ENCODE measurements at regions not wholly inside any gene's neighbourhood (a gene's known extent, or its start where the extent isn't known, plus 50 kb on each side); places are given as distances from the start of the nearest gene placed in this dataset.

DNA sequence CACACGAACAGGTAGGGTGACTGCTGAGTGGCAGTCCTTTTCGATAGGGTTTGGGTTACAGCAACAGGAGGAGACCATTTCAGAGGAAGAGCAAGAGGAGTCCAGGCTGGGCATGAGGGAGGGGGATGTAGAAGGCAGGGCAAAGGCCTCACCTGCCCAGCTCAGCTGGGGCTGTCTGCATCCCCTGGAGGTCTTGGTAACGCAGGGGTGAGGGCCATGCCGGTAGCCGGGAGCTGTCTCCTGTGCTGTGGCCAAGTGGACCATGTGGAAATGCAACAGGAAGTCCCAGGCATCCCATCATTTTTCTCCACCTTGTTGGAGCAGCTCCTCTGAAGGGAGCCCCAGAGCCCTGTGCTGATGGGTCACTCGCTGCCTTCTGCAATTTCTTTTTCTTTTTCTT lies 105.4 kb upstream of the C1orf174 start:
- TF ChIP-seq, protein P1, sequence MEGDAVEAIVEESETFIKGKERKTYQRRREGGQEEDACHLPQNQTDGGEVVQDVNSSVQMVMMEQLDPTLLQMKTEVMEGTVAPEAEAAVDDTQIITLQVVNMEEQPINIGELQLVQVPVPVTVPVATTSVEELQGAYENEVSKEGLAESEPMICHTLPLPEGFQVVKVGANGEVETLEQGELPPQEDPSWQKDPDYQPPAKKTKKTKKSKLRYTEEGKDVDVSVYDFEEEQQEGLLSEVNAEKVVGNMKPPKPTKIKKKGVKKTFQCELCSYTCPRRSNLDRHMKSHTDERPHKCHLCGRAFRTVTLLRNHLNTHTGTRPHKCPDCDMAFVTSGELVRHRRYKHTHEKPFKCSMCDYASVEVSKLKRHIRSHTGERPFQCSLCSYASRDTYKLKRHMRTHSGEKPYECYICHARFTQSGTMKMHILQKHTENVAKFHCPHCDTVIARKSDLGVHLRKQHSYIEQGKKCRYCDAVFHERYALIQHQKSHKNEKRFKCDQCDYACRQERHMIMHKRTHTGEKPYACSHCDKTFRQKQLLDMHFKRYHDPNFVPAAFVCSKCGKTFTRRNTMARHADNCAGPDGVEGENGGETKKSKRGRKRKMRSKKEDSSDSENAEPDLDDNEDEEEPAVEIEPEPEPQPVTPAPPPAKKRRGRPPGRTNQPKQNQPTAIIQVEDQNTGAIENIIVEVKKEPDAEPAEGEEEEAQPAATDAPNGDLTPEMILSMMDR (conservative IDR thresholded peaks at IDR 0.05), result no peak
- H3K27ac ChIP-seq, result no peak overlapping the region

DNA sequence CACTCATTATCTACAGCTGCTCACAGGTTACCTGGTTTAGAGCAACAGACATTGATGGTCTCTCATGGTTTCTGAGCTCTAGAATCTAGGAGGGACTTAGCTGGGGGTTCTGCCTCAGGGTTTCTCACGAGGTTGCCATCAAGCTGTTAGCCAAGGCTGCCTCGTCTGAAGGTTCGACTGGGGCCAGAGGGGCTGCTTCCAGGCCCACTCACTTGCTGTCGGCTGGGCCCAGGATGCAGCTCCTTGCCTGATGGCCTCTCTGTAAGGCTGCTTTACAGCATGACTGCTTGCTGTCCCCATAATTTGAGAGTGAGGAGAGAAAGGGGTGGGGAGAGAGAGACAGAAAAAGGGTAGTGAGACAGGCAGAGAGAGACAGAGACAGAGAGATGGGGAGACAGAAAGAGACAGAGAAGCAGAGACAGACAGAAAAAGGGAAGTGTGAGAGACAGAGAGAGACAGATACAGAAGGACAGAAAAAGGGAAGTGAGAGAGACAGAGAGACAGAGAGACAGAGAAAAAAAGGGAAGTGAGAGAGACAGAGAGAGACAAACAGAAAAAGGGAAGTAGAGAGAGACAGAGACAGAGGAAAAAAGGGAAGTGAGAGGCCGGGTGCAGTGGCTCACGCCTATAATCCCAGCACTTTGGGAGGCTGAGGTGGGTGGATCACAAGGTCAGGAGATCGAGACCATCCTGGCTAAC lies 106.8 kb upstream of the C1orf174 start:
- no peak overlapping the region for H3K27ac ChIP-seq
- TF ChIP-seq, protein P1 (conservative IDR thresholded peaks at IDR 0.05), result no peak

DNA sequence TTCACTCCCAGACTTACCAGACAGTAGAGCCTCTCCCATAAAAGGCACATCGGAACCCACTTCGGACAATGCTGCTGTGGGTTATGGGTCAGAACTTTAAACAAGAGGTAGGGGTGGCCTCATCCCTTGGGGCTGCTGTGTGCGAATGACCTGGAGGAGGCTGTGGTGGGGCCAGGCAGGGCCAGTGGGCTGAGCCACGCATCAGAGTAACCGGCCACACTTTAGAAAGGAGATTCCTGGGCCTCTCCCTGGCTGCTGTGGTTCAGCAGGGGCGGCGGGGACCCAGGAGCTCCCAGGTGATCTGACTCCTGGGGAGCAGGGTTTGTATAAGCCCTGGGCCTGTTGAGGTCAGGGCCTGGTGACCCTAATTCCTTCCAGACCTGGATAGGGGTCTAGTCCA lies 110.2 kb upstream of the C1orf174 start:
- no peak overlapping the region for H3K27ac ChIP-seq
- TF ChIP-seq, protein P1 (conservative IDR thresholded peaks at IDR 0.05), result no peak

DNA sequence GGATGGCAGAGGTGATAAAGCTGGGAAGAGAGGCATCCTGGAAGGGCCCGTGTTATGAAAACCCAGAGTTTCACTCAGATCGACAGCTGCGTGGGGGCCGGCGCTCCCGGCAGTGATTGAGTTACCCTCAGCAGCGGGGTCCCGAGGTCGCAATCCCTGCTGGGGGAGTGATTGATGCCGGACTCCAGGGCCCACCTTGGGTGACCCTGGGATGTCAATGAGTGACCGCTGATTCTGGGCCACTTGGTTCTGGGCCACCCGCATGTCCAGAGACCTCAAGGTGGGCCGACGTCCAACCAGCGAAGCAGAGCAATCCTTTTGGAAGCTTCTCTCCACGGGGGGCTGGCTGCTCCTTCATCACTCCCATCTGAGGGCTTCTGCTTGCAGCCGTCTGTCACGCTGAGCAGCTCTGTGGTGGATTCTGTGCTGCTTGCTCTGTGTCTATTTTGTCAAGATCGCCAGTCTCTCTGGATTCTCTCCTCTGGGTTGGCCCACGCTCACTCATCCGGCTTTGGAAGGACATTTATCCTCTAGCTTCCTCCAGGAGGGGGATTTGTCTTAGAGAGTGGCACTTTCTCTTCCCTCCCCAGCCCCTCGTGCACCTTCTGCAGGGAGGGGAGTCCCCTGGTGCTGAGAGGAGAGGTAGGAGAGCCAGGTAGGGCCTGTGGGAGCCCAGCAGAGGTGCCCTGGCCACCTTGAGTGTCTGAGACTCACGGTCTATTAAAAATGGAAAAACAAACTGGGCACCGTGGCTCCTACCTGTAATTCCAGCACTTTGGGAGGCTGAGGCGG lies 110.9 kb upstream of the C1orf174 start:
- H3K27ac ChIP-seq, result no peak overlapping the region
- TF ChIP-seq, protein P1 (conservative IDR thresholded peaks at IDR 0.05), result no peak

DNA sequence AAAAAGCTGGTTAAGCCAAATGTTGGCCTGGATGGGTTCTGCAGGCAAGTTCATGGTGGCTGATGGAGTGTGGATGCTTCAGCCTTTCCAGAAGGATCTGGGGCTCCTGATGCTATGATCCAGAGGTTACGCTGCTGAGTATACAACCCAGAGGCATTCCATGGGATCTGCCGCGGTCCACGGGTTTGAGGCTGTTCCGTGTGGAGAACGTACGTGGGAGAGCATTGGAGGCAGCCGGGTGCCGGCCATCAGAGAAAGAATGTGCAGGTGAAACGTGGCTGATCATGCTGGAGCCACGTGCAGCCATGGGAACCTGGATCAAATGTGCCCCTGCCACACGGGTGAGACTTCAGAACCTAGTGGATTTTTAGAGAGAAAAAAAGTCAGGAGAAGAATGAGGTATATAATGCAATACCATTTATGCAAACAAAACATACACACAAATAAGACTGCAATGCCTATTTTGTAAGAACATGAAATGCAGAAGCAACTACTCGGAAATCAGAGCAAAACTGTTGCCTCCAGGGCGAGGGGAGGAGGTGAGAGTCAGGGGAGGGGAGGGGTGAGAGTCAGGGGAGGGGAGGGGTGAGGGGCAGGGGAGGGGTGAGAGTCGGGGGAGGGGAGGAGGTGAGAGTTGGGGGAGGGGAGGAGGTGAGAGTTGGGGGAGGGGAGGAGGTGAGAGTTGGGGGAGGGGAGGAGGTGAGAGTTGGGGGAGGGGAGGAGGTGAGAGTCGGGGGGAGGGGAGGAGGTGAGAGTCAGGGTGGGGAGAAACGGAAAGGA lies 116.5 kb upstream of the C1orf174 start:
- TF ChIP-seq, protein P1 (conservative IDR thresholded peaks at IDR 0.05), result no peak
- H3K27ac ChIP-seq, result no peak overlapping the region

DNA sequence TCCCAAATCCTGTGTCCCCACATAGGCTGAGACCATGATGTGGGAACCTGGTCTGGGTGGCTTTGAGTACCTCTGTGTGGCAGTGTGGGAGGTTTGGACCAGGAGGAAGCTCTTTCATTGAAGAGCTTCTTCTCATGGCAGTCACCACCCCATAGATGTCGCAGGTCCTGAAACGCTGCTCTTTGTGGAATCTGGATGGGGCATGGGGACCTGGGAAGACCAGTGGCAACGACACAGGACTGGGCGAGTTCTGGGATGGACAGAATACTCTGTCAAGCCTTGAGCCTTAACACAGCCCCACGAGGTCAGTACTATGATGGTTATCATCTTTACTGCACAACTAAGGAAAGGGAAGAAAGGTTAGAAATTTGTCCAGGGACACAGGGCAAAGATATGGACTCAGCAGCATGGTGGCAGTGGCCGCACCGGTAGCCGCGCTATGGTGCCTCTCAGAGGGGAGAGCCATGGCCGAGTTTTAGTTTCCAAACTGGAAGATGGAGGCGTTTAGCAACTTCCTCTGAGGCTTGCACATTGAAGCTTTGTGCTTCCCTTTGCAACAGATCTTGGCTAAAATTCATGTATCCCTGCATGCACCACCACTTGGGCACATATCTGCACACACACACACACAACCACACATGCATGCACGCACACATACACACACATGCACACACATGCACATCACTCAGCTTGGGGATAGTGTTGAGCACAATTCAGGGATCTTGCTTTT lies 117.7 kb upstream of the C1orf174 start:
- H3K27ac ChIP-seq, result no peak overlapping the region
- TF ChIP-seq, protein P1 (conservative IDR thresholded peaks at IDR 0.05), result no peak

All from VCaP (cell line).